HG03558 (cell line): ENCODE measurements at regions not wholly inside any gene's neighbourhood (a gene's known extent, or its start where the extent isn't known, plus 50 kb on each side); places are given as distances from the start of the nearest gene placed in this dataset.

Source experiments
- ATAC-seq: cut with Tn5 transposase; IDR thresholded peaks from one replicate; pipeline ENCODE4 v1.9.1; 2021; ENCODE audit warnings: moderate number of reproducible peaks; ENCODE audit not compliant: unreplicated experiment; ENCODE audit errors: extremely low read depth

- ATAC-seq: no peak
Observed at GRCh38 chr3:24829629-24830229, 335.1 kb upstream of the THRB start.

- no peak for ATAC-seq
Observed at GRCh38 chr3:24830230-24831152, 335.8 kb upstream of the THRB start.

GRCh38 chr3:24831221-24831620, 336.6 kb upstream of the THRB start:
- ATAC-seq: no peak

GRCh38 chr3:24832891-24833290, 338.2 kb upstream of the THRB start:
- no peak for ATAC-seq

- no peak for ATAC-seq
Observed at GRCh38 chr3:24834442-24834841, 339.8 kb upstream of the THRB start.

GRCh38 chr3:24835510-24835909, 340.9 kb upstream of the THRB start:
- no peak for ATAC-seq

GRCh38 chr3:24837601-24838000, 343.0 kb upstream of the THRB start:
- no peak for ATAC-seq

GRCh38 chr3:24838533-24838932, 343.9 kb upstream of the THRB start:
- ATAC-seq: no peak

- no peak for ATAC-seq
Observed at GRCh38 chr3:24843955-24844354, 349.3 kb upstream of the THRB start.

- ATAC-seq: no peak
Observed at GRCh38 chr3:24845524-24846155, 351.0 kb upstream of the THRB start.

GRCh38 chr3:24846286-24846860, 351.7 kb upstream of the THRB start:
- no peak for ATAC-seq

GRCh38 chr3:24850245-24850644, 355.6 kb upstream of the THRB start:
- ATAC-seq: no peak

GRCh38 chr3:24853685-24854490, 359.2 kb upstream of the THRB start:
- ATAC-seq: no peak

GRCh38 chr3:24854748-24855147, 360.1 kb upstream of the THRB start:
- ATAC-seq: no peak

GRCh38 chr3:24857945-24858344, 363.3 kb upstream of the THRB start:
- ATAC-seq: no peak

GRCh38 chr3:24863215-24863614, 368.6 kb upstream of the THRB start:
- no peak for ATAC-seq

- no peak for ATAC-seq
Observed at GRCh38 chr3:24867783-24868182, 373.1 kb upstream of the THRB start.

- ATAC-seq: no peak
Observed at GRCh38 chr3:24881239-24881638, 386.6 kb upstream of the THRB start.

- ATAC-seq: no peak
Observed at GRCh38 chr3:24886501-24886900, 391.9 kb upstream of the THRB start.

GRCh38 chr3:24890012-24890411, 395.4 kb upstream of the THRB start:
- ATAC-seq: no peak
